PC-9 (cell line): ENCODE measurements at regions not wholly inside any gene's neighbourhood (a gene's known extent, or its start where the extent isn't known, plus 50 kb on each side); places are given as distances from the start of the nearest gene placed in this dataset.

ENCODE experiments used
- BruUV-seq: library from RNA; stranded (reverse); fragments of 400-500 nt; replicated peaks from 2 replicates; lab custom pipeline; 2021; lab: Mats Ljungman, UMichigan
- CTCF ChIA-PET: fragments of 300-600 bp; sonication (Branson Sonifier 250); formaldehyde crosslinking; loops from one replicate; lab custom pipeline; 2022; ENCODE audit warnings: antibody characterized with exemption; lab: Charles Lee
- POLR2A ChIA-PET: fragments of 300-600 bp; sonication (Branson Sonifier 250); formaldehyde crosslinking; loops from one replicate; lab custom pipeline; 2022; ENCODE audit warnings: antibody characterized with exemption; ENCODE audit not compliant: unreplicated experiment; lab: Charles Lee
- DNase-seq, 2 experiments: peaks; one replicate each; pipeline versions ENCODE4 v3.0.0 to v3.0.0-alpha.2; 2015 to 2022; ENCODE audit warnings: mixed read lengths in 1 of 2
- H2AFZ ChIP-seq: fragments of 200-600 bp; sonication (generic); 2 replicates; pipeline ENCODE4 v1.8.1; 2017; ENCODE audit warnings: antibody characterized with exemption
- H3F3A ChIP-seq: fragments of 200-600 bp; sonication (generic); 2 replicates; pipeline ENCODE4 v1.8.1; 2017; ENCODE audit warnings: antibody characterized with exemption, mild to moderate bottlenecking, low read depth; ENCODE audit not compliant: insufficient read depth
- H3K27ac ChIP-seq: fragments of 200-600 bp; sonication (generic); 2 replicates; pipeline ENCODE4 v1.6.1; 2016; ENCODE audit warnings: mixed run types
- H3K27me3 ChIP-seq: fragments of 200-600 bp; sonication (generic); 2 replicates; pipeline ENCODE4 v1.6.1; 2016; ENCODE audit warnings: low read depth, mixed run types; ENCODE audit not compliant: insufficient read depth
- H3K36me3 ChIP-seq: fragments of 200-600 bp; sonication (generic); 2 replicates; pipeline ENCODE4 v1.6.1; 2016; ENCODE audit warnings: low read depth, mixed run types
- H3K4me1 ChIP-seq: fragments of 200-600 bp; sonication (generic); replicated peaks from 2 replicates; pipeline ENCODE4 v1.6.1; 2016; ENCODE audit warnings: mixed run types; ENCODE audit not compliant: insufficient read depth
- H3K4me2 ChIP-seq: fragments of 200-600 bp; sonication (generic); 2 replicates; pipeline ENCODE4 v1.6.1; 2017; ENCODE audit warnings: mixed run types
- H3K4me3 ChIP-seq: fragments of 200-600 bp; sonication (generic); 2 replicates; pipeline ENCODE4 v1.6.1; 2016; ENCODE audit warnings: mixed run types
- H3K79me2 ChIP-seq: fragments of 200-600 bp; sonication (generic); 2 replicates; pipeline ENCODE4 v1.6.1; 2017; ENCODE audit warnings: low read depth, mixed run types
- H3K9me2 ChIP-seq: fragments of 200-600 bp; sonication (generic); 2 replicates; pipeline ENCODE4 v1.8.1; 2017; ENCODE audit warnings: mild to moderate bottlenecking; ENCODE audit not compliant: insufficient read depth
- H3K9me3 ChIP-seq: fragments of 200-600 bp; sonication (generic); 2 replicates; pipeline ENCODE4 v1.8.1; 2016; ENCODE audit warnings: low read depth; ENCODE audit not compliant: insufficient read depth
- H4K20me1 ChIP-seq: fragments of 200-600 bp; sonication (generic); 2 replicates; pipeline ENCODE4 v1.8.1; 2017; ENCODE audit not compliant: insufficient read depth
- CTCF ChIP-seq: fragments of 200-600 bp; sonication (generic); conservative IDR thresholded peaks from 2 replicates; pipeline ENCODE4 v1.6.1; 2017; ENCODE audit warnings: mixed run types, antibody characterized with exemption, mild to moderate bottlenecking, moderate library complexity
- EZH2 ChIP-seq: fragments of 200-600 bp; sonication (generic); IDR thresholded peaks from 2 replicates; pipeline ENCODE4 v1.8.0; 2017; ENCODE audit warnings: antibody characterized with exemption, low read depth
- intact Hi-C: fragments of 100-400 bp; cut with micrococcal nuclease; formaldehyde crosslinking; loops from one replicate; pipeline ENCODE4 v1.10.0; 2022; ENCODE audit not compliant: unreplicated experiment

GRCh38 chr13:73702419-73703071 lies 431.7 kb downstream of the KLF12 start:
- H3K9me2 ChIP-seq: no peaks in the 10 kb centered on the region
- no peaks in the 10 kb centered on the region for H4K20me1 ChIP-seq
- H3F3A ChIP-seq: no peaks in the 10 kb centered on the region
- H3K4me2 ChIP-seq: no peak overlapping the region
- no TSS peak for BruUV-seq
- H2AFZ ChIP-seq: peak overlapping the region; percentile 64; the same call in 1 of the 2 replicates
- peak in 1 of 2 experiments; percentile 23 for DNase-seq
- TF ChIP-seq CTCF: no peak
- TF ChIP-seq EZH2: no peak
- H3K4me1 ChIP-seq: no peaks in the 10 kb centered on the region
- no peaks in the 10 kb centered on the region for H3K79me2 ChIP-seq
- CTCF ChIA-PET: interaction anchor here (0.6 kb wide), 1 partner anchor 280 kb away, joined by 3 read pairs; no protein-coding TSS in a partner anchor
- no peaks in the 10 kb centered on the region for H3K36me3 ChIP-seq
- no peak overlapping the region for H3K27ac ChIP-seq
- intact Hi-C loops: loop anchor here (1.0 to 10.0 kb wide), 4 partner anchors 274 to 738 kb away; no protein-coding TSS in a partner anchor
- no peaks in the 10 kb centered on the region for H3K27me3 ChIP-seq
- POLR2A ChIA-PET: interaction anchor here (0.6 to 0.7 kb wide), 3 partner anchors 273 to 645 kb away, joined by 4 to 8 read pairs (median 6); no protein-coding TSS in a partner anchor
- no peaks in the 10 kb centered on the region for H3K9me3 ChIP-seq
- no peak overlapping the region for H3K4me3 ChIP-seq

- H3F3A ChIP-seq: no peaks in the 10 kb centered on the region
- no peaks in the 10 kb centered on the region for H3K36me3 ChIP-seq
- H3K9me3 ChIP-seq: no peaks in the 10 kb centered on the region
- no peak overlapping the region for H3K27ac ChIP-seq
- DNase-seq: no peak
- ChIA-PET POLR2A (no interaction called here), CTCF (no interaction called here)
- intact Hi-C loops: loop anchor here (10.0 kb wide), 2 partner anchors 456 to 736 kb away; no protein-coding TSS in a partner anchor
- H3K27me3 ChIP-seq: no peaks in the 10 kb centered on the region
- no peaks in the 10 kb centered on the region for H3K4me1 ChIP-seq
- TF ChIP-seq CTCF (no peak), EZH2 (no peak)
- H4K20me1 ChIP-seq: no peaks in the 10 kb centered on the region
- BruUV-seq: no TSS peak
- no peak overlapping the region for H2AFZ ChIP-seq
- H3K4me3 ChIP-seq: no peak overlapping the region
- H3K79me2 ChIP-seq: no peaks in the 10 kb centered on the region
- H3K4me2 ChIP-seq: no peak overlapping the region
- H3K9me2 ChIP-seq: no peaks in the 10 kb centered on the region
Observed at GRCh38 chr13:73701160-73701559, 433.0 kb downstream of the KLF12 start.

GRCh38 chr13:73698859-73699258 lies 435.3 kb downstream of the KLF12 start:
- H3K4me1 ChIP-seq: no peaks in the 10 kb centered on the region
- H3K4me2 ChIP-seq: no peak overlapping the region
- TF ChIP-seq CTCF (no peak), EZH2 (no peak)
- H3K27ac ChIP-seq: no peak overlapping the region
- H3K4me3 ChIP-seq: no peak overlapping the region
- no TSS peak for BruUV-seq
- ChIA-PET POLR2A (no interaction called here), CTCF (no interaction called here)
- H3K9me2 ChIP-seq: no peaks in the 10 kb centered on the region
- no peak for DNase-seq
- H2AFZ ChIP-seq: no peak overlapping the region
- no peaks in the 10 kb centered on the region for H3F3A ChIP-seq
- H3K27me3 ChIP-seq: no peaks in the 10 kb centered on the region
- H3K36me3 ChIP-seq: no peaks in the 10 kb centered on the region
- H3K79me2 ChIP-seq: no peaks in the 10 kb centered on the region
- intact Hi-C loops: no loop called here
- H3K9me3 ChIP-seq: no peaks in the 10 kb centered on the region
- no peaks in the 10 kb centered on the region for H4K20me1 ChIP-seq
